Right renal cortex interstitium (tissue), 3 donors: ENCODE measurements at regions not wholly inside any gene's neighbourhood (a gene's known extent, or its start where the extent isn't known, plus 50 kb on each side); places are given as distances from the start of the nearest gene placed in this dataset.

Experiments
- DNase-seq, 3 donors: peaks; one replicate each; pipeline ENCODE4 v3.0.0-alpha.2; 2013; ENCODE audit warnings: low read depth in 3 of 3, low spot score in 2 of 3

DNA sequence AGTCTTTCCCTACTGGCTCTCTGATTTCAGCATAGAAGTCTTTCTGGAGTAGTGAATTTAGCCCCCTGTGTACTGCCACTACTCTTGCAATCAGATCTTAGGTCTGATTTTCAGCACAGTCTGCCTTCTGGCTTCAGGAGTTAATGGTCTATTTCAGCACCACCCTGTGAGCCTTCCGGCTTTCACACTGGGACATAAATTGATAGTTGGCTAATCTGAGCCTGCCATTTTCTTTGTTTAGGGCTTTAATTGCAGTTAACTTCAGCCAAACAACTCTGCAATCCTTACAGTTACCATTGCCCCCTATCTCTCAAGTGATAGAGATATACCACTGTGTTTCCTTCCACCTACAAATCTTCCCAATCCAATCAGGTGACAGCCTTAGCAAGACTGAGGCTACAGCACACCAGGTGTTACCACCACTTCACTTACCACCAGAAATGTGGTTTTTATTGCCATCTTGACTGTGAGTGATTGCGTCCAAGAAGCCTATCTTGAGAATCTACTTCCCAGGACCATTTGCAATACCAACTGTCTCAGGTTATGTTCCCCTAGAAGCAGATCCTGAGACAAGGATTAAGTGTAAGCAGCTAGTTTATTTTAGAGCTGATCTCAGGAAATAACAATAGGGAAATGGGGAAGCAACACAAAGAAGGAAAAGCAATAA, 51.9 kb upstream of the NEK6 start:
- DNase-seq: no peak

DNA sequence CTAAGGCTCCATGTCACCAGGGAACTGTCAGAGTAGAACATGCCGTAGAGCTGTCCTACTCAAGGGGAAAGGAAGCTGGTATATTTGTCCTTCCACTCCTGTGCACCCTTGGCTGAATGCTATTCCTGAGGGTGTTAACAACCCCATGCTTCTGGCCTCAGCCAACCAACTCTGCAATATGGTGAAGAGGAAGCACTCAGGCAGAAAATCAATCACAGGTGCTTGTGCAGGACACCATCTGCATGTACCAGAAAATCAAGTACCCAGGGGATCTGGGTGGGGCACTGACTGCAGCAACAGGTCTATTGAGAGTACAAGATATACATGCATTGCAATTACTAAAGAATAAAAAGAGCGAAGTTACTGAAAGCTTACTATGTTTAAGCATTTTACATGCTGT, 51.4 kb upstream of the NEK6 start:
- DNase-seq: no peak
